HepG2 (cell line): ENCODE measurements at regions not wholly inside any gene's neighbourhood (a gene's known extent, or its start where the extent isn't known, plus 50 kb on each side); places are given as distances from the start of the nearest gene placed in this dataset.

Experiments used
- ATAC-seq: fragments of 200-7000 bp; cut with Tn5 transposase; 3 replicates; pipeline ENCODE4 v1.9.1; 2020; ENCODE audit warnings: mild to moderate bottlenecking, moderate library complexity
- BruUV-seq: library from RNA; stranded (reverse); fragments of 400-500 nt; replicated peaks from 2 replicates; lab custom pipeline; 2021; lab: Mats Ljungman, UMichigan
- CTCF ChIA-PET: fragments of 300-600 bp; formaldehyde crosslinking; extraction: SDS; loops from one replicate; lab custom pipeline; 2021; ENCODE audit warnings: low total read pairs, inconsistent platforms, low intra/inter-chr PET ratio; lab: Yijun Ruan, JAX
- POLR2A ChIA-PET: fragments of 350-600 bp; sonication (Branson Sonifier 250); formaldehyde crosslinking; loops from one replicate; lab custom pipeline; 2020; ENCODE audit warnings: antibody characterized with exemption, inconsistent platforms; lab: Yijun Ruan, JAX
- DNase-seq: peaks from one replicate; pipeline ENCODE4 v3.0.0-alpha.2; 2015; ENCODE audit warnings: low spot score
- FAIRE-seq: peaks from 3 replicates; lab custom pipeline; 2011; peaks lifted over from hg19 to GRCh38; lab: Jason Lieb, UNC
- H2AFZ ChIP-seq: one replicate; pipeline ENCODE4 v1.6.1; 2011; ENCODE audit warnings: low read length, inconsistent platforms
- H3K27ac ChIP-seq: fragments of 300-600 bp; 3 replicates; pipeline ENCODE4 v1.8.0; 2011; ENCODE audit warnings: mixed run types, mild to moderate bottlenecking, mixed read lengths, low read length, inconsistent platforms; ENCODE audit not compliant: insufficient read depth; ENCODE audit errors: extremely low read length
- H3K27me3 ChIP-seq, 2 experiments: fragments of 200-600 bp in 1 of 2; 2 replicates in 1 of 2; 3 replicates in 1 of 2; pipeline versions ENCODE4 v1.6.0 to v1.8.0; 2011; ENCODE audit warnings: low read length in 2 of 2, mild to moderate bottlenecking in 2 of 2, moderate library complexity in 2 of 2, inconsistent platforms in 1 of 2; ENCODE audit not compliant: insufficient read depth in 2 of 2, control insufficient read depth in 1 of 2
- H3K36me3 ChIP-seq, 2 experiments: fragments of 200-600 bp in 1 of 2; replicated peaks in 1 of 2; 2 replicates in 1 of 2; 3 replicates in 1 of 2; pipeline versions ENCODE4 v1.5.1 to v1.8.0; 2011; ENCODE audit warnings: low read length in 2 of 2, inconsistent platforms in 1 of 2; ENCODE audit not compliant: insufficient read depth in 2 of 2, control insufficient read depth in 1 of 2
- H3K4me1 ChIP-seq: 2 replicates; pipeline ENCODE4 v1.5.1; 2012; ENCODE audit warnings: low read length, inconsistent platforms; ENCODE audit not compliant: insufficient read depth
- H3K4me2 ChIP-seq: 2 replicates; pipeline ENCODE4 v1.6.0; 2011; ENCODE audit warnings: low read depth, low read length, inconsistent platforms
- H3K4me3 ChIP-seq, 3 experiments: fragments of 200-600 bp in 1 of 3; sonication (generic), shearing (Covaris generic) in 1 of 3; replicated peaks in 1 of 3; 2 replicates each; pipeline ENCODE4 v1.5.1; 2011 to 2016; ENCODE audit warnings: low read length in 3 of 3, inconsistent platforms in 2 of 3, low read depth in 2 of 3, mild to moderate bottlenecking in 2 of 3, control low read depth in 1 of 3, mixed read lengths in 1 of 3; ENCODE audit not compliant: insufficient read depth in 1 of 3
- H3K79me2 ChIP-seq: one replicate; pipeline ENCODE4 v1.6.1; 2011; ENCODE audit warnings: low read length, inconsistent platforms; ENCODE audit not compliant: insufficient read depth
- H3K9ac ChIP-seq: 2 replicates; pipeline ENCODE4 v1.6.0; 2011; ENCODE audit warnings: mild to moderate bottlenecking, low read depth, low read length, inconsistent platforms; ENCODE audit not compliant: insufficient read depth
- H3K9me3 ChIP-seq: 2 replicates; pipeline ENCODE4 v1.5.1; 2012; ENCODE audit warnings: mild to moderate bottlenecking, low read length
- H4K20me1 ChIP-seq: 2 replicates; pipeline ENCODE4 v1.6.0; 2011; ENCODE audit warnings: inconsistent platforms, mild to moderate bottlenecking, low read length, moderate library complexity; ENCODE audit not compliant: insufficient read depth
- DRAP1 ChIP-seq: IDR thresholded peaks from 2 replicates; pipeline ENCODE4 v1.6.1; 2016; ENCODE audit warnings: missing genetic modification reagents, missing compliant biosample characterization
- ETV6 ChIP-seq: sonication (generic); formaldehyde crosslinking; conservative IDR thresholded peaks from 2 replicates; pipeline ENCODE4 v1.4.0; 2020; ENCODE audit warnings: missing genetic modification reagents
- KMT2B ChIP-seq: IDR thresholded peaks from 2 replicates; pipeline ENCODE4 v1.6.1; 2016; ENCODE audit warnings: missing genetic modification reagents, missing compliant biosample characterization
- MAZ ChIP-seq, 2 experiments: sonication (generic) in 1 of 2; formaldehyde crosslinking in 1 of 2; IDR thresholded peaks; 2 replicates each; pipeline versions ENCODE4 v1.5.0 to v1.6.1; 2012 to 2020; ENCODE audit warnings: low read depth in 2 of 2, mild to moderate bottlenecking in 2 of 2, borderline replicate concordance in 1 of 2, improper control_type of control experiment in 1 of 2, low read length in 1 of 2, missing genetic modification reagents in 1 of 2, moderate library complexity in 1 of 2
- SIX1 ChIP-seq: sonication (generic); formaldehyde crosslinking; IDR thresholded peaks from 2 replicates; pipeline ENCODE4 v1.4.0; 2020; ENCODE audit warnings: missing genetic modification reagents, borderline replicate concordance
- SMAD3 ChIP-seq: sonication (generic); formaldehyde crosslinking; IDR thresholded peaks from 2 replicates; pipeline ENCODE4 v1.4.0; 2020; ENCODE audit warnings: missing genetic modification reagents
- SRSF4 ChIP-seq: fragments of 200-400 bp; formaldehyde crosslinking; IDR thresholded peaks from one replicate; pipeline ENCODE4 v1.6.1; 2018; ENCODE audit warnings: mild to moderate bottlenecking, low read depth, low read length, moderate library complexity; ENCODE audit not compliant: poor library complexity, severe bottlenecking
- TOPORS ChIP-seq: sonication (generic); formaldehyde crosslinking; IDR thresholded peaks from 2 replicates; pipeline ENCODE4 v1.8.0; 2023; ENCODE audit warnings: mild to moderate bottlenecking, missing genetic modification reagents
- ZNF331 ChIP-seq: sonication (generic); formaldehyde crosslinking; IDR thresholded peaks from 2 replicates; pipeline ENCODE4 v1.4.0; 2020; ENCODE audit warnings: missing genetic modification reagents
- ZNF556 ChIP-seq: sonication (generic); formaldehyde crosslinking; IDR thresholded peaks from 2 replicates; pipeline ENCODE4 v1.4.0; 2020; ENCODE audit warnings: mild to moderate bottlenecking, missing genetic modification reagents, borderline replicate concordance
- WGBS: methylation state at CpG from one replicate; pipeline ENCODE4 v1.1.6; 2017; ENCODE audit warnings: low lambda C conversion rate; 5-methylcytosine and 5-hydroxymethylcytosine counted together
- in situ Hi-C: cut with HindIII; loops from 2 replicates; pipeline ENCODE4 v1.10.0; 2017; ENCODE audit warnings: low pct_unique_long_range_greater_than_20kb; ENCODE audit not compliant: extremely low pct_ligation_motif_present
- intact Hi-C: fragments of 100-400 bp; cut with micrococcal nuclease; formaldehyde crosslinking; loops from one replicate; pipeline ENCODE4 v1.10.0; 2022; ENCODE audit not compliant: unreplicated experiment

DNA sequence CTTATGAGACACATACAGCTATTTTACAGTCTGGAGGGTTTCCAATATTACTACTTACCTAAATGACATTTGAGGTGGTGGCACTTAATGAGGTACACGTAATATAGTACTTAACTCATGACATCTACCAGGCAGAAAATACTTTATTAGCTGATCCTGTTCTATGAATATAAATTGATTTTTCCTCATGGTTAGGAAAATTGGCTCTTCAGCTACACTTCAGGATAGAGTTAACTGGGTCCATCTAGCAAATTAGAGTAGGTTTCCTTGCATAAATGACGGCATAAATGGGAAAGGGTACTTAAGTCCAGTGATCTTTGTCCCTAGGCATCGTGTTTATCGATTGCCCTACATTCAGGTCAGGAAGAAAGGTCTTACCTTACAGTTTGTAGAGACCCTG, 988.8 kb upstream of the TMPRSS15 start:
- ATAC-seq (no peak), FAIRE-seq (no peak), DNase-seq (no peak)
- WGBS: 11% methylated on average over 4 of the region's 4 CpGs
- Histone ChIP-seq H3K27me3 (no peaks in the 10 kb centered on the region), H3K4me1 (no peaks in the 10 kb centered on the region), H2AFZ (no peak overlapping the region), H3K9ac (no peak overlapping the region), H4K20me1 (no peaks in the 10 kb centered on the region), H3K27ac (no peak overlapping the region), H3K4me3 (no peak overlapping the region), H3K36me3 (no peaks in the 10 kb centered on the region), H3K79me2 (no peaks in the 10 kb centered on the region), H3K9me3 (peaks cover 80% of the 10 kb centered on the region), H3K4me2 (no peak overlapping the region)
- in situ Hi-C loops (no loop called here), intact Hi-C loops (no loop called here)
- TF ChIP-seq SRSF4 (no peak), SMAD3 (CRISPR knock-in tag) (no peak), MAZ (IDR thresholded peaks at IDR 0.05; ENCODE audit: borderline replicate concordance, low read depth, low read length) (no peak), MAZ (CRISPR knock-in tag; IDR thresholded peaks at IDR 0.05; ENCODE audit: low read depth) (no peak), TOPORS (CRISPR knock-in tag) (no peak), ZNF556 (no peak), DRAP1 (no peak), ETV6 (no peak), SIX1 (CRISPR knock-in tag) (no peak), ZNF331 (no peak), KMT2B (CRISPR knock-in tag) (no peak)
- CTCF ChIA-PET: no interaction called here
- POLR2A ChIA-PET: no interaction called here
- BruUV-seq: no TSS peak
